NCI-H2196 (cell line): ENCODE measurements at regions not wholly inside any gene's neighbourhood (a gene's known extent, or its start where the extent isn't known, plus 50 kb on each side); places are given as distances from the start of the nearest gene placed in this dataset.
"Not testable (repeated sequence)": the region's sequence is repeated elsewhere in the genome, so short reads cannot be mapped to it uniquely, and the experiment has no call there.

Experiments
- DNase-seq: peaks from one replicate; lab custom pipeline; 2025; ENCODE audit not compliant: unreplicated experiment; lab: John Stamatoyannopoulos, UW

DNA sequence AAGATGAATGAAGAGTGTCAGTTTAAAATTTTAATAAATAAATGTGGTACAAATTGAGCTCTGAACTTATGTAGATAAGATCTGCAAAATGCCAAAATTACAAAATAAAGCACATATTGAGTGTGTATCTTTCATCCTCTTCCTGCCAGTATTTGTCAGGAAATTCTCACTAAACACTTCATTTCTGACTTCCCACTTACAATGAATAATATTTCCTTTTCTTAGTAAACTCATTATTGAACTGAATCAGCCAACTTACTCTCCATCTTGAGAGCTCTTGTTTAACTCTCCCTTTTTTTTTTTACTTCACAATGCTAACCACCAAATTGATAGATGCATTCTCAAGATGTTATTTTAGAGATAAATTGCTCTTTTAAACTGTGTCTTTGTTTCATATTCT is 1230.2 kb downstream of the JRKL start:
- DNase-seq, result no peak

DNA sequence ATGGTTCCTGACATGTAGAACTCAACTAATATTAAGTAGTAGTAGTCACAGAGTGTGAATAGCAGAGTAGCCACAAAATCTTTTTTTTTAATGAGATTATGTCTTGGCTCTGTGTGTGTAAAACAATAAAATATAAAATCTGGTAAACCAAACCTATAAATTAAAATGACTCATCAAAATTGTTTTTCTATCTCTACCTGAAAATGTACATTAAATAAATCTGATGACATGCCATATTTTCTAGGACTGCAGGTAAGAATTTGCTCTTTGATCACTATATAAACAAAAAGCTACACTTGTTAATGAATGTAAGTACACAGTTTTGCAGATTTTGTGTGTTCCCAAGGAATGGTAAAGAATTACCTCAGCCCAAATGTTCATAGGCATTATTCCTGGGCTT is 1231.5 kb downstream of the JRKL start:
- no peak for DNase-seq

- DNase-seq, result no peak
Observed at GRCh38 chr11:97622795-97623194, 1233.0 kb downstream of the JRKL start.

DNA sequence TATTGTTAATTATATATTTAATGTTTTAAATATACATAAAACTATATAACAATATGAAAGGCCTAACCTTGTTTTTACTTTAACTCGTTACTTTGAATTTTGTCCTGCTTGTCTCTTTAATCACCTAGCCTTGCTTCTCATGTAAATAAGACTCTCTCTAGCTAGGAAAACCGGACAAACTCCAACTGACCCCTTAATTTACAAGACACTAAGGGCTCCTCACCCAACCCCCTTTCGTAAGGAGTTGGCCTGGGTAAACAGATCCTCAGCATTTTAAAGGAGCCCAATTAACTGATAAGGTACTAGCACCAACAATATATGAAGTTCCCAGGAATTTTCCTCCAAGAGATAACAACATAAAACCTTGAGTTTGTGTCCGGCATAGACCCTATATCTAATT is 1246.9 kb downstream of the JRKL start:
- DNase-seq, result not testable (repeated sequence)

- no peak for DNase-seq
Observed at GRCh38 chr11:97637701-97638100, 1247.9 kb downstream of the JRKL start.

DNA sequence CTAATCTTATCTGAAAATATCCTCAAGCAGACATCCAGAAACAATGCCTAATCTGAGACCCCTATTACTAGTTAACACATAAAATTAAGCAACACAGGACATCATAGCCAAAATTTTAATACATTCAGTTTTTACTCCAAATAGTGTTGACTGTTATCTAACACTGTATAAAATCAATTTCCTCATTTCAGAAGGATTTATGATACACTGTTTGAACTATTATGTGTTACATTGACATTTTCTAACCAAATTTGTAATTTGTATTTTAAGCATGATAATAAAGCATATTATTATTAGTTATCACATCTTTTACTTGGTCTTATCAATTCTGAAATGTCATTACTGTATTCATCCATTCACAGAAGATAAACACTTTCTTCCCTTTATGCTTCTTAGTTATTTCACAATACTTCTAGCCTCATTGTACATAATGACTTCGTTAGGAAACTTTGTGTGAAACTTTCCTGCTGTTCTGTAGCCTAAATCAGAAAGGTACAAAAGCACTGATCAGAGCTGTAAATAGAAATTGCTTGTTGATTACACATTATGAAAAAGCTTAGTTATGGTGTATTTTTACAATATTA is 1248.9 kb downstream of the JRKL start:
- no peak for DNase-seq

GRCh38 chr11:97641988-97642387 is 1252.2 kb downstream of the JRKL start:
- DNase-seq, result no peak

- no peak for DNase-seq
Observed at GRCh38 chr11:97645736-97646135, 1255.9 kb downstream of the JRKL start.

- DNase-seq, result no peak
Observed at GRCh38 chr11:97656356-97656755, 1266.5 kb downstream of the JRKL start.

- no peak for DNase-seq
Observed at GRCh38 chr11:97657852-97658251, 1268.0 kb downstream of the JRKL start.

- DNase-seq, result no peak
Observed at GRCh38 chr11:97667057-97667456, 1277.2 kb downstream of the JRKL start.

- DNase-seq, result no peak
Observed at GRCh38 chr11:97683733-97684132, 1293.9 kb downstream of the JRKL start.

DNA sequence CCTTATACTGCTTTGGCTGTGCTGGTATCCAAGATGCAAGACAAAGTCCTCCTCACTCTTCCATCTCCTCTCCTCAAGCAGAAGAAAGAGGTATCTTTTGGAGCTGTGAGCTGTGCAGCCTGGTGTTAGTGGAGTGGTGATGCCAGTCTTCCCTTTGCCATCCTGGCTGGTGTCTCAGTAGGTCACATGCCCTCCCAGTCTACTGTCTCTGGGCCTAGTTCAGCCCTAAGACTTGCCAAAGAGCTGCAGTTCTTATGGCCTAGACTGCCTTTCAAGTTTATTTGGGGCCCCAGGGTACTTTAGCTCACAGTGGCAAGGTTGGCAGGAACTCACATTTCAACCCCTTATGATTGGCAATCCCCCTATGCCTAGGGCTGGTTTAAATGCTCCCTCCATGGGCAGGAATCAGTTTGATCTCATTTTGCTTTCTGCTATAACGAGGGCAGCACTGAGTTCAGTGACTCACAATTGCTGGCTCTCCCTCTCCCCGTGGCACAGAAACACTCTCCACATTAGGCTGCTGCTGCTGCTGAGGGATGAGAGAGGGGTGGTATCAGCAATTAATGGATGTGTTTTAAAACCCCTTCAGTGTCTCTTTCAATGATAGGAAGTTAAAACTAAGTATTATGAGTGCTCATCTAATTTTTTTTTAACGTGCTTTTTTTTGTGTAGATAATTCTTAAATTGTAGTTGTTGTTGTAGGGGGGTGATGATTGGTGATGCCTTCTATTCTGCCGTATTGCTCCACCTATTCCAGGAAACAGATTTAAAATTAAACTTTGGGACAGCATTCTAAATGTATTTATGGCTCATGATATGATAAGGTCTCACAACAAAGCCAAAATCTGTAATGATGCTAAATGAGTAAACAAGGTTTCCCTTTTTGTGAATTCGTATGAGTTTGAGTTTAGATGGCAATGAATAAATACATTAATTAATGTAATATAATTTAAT is 1295.0 kb downstream of the JRKL start:
- no peak for DNase-seq

DNA sequence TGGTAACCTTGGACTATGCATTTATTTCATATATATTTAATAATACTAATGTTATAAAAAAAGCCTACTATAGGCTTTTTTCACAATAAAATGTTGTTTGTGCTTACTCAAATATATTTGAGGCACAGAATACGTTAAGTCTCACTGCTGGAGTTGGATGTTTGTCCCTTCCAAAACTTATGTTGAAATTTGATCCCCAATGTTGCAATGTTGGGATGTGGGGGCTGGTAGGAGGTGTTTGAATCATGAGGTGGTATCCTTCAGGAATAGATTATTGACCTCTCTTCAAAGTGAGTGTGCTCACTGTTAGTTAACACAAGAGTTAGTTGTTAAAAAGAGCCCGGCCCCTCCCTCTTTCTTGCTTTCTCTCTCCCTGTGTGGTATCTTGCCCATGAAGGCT is 1295.9 kb downstream of the JRKL start:
- DNase-seq, result no peak

GRCh38 chr11:97687111-97687510 is 1297.3 kb downstream of the JRKL start:
- DNase-seq, result no peak

DNA sequence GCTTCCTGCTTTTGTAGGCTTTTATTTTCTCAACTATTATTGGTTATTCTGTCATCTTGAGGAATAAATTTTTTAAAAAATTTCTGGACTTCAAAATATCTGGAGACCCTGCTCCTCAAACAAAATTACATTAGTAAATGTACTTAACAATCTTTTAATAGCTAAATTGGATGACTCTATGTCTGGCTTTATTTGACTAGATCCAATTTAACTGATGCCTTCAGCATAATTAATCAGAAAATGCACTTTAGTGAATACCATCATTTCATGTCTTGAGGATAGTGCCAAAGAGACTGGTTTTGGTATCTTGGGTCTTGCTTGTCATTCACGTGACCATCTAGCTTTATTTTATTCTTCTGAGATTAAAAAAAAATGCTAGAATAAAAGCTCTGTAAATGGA is 1301.2 kb downstream of the JRKL start:
- no peak for DNase-seq

DNA sequence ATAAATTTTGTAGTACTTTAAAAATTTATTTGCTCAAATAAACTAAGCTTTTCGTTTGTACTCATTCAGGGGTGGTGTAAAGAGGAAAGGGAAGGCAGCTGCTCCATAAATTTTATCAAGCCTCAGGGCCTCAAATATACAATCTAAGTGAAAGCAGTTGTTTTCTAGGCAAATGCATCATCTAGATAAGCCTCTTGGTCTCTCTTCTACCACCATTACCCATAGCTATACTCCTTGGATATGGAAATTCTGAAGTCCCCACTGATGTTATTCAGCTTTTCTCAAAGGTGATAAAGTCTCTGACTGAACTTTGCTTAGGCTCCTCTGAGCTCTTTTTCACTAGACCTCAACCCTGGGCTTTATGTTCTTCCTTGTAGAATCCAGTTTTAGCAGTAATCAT is 1313.1 kb downstream of the JRKL start:
- DNase-seq, result no peak

GRCh38 chr11:97703851-97704250 is 1314.0 kb downstream of the JRKL start:
- DNase-seq, result no peak

DNA sequence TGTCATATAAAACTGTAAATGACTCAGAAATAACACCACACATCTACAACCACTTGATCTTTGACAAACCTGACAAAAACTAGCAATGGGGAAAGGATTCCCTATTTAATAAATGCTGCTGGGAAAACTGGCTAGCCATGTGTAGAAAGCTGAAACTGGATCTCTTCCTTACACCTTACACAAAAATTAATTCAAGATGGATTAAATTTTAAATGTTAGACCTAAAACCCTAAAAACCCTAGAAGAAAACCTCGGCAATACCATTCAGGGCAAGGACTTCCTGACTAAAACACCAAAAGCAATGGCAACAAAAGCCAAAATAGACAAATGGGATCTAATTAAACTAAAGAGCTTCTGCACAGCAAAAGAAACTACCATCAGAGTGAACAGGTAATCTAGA is 1315.3 kb upstream of the CNTN5 start:
- peak; percentile 76 for DNase-seq

DNA sequence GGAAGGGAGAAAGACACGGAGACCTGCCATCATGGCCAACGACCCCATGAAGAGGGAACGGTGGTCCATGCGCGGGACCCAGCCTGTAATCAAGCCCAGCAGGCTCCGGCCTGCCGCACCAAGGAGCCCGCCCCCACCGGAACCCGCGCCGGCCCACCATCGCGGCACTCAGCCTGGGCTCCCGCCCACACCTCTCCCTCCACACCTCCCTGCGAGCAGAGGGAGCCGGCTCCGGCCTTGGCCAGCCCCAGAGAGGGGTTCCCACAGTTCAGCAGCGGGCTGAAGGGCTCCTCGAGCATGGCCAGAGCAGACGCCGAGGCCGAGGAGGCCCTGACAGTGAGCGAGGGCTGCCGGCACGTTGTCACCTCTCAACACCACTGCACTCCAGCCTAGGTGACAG is 1302.8 kb upstream of the CNTN5 start:
- DNase-seq, result no peak

DNA sequence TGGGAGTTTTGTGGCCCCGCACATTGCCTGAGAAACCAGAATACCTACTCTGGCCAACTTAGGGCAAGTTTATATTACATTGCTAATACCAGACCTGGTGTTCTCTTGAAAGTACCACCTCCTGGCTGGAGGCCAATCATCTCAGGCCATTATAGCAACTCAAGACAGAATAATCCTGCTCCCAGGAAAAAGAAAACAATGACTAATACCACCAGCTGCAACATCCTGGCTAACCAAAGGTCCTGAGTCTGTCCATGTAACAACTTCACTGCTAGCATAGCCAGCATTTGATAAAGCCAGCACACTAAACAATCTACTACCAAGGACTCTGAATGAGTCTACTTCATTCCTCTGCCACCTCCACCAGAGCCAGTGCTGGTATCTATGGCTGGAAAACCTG is 1298.7 kb upstream of the CNTN5 start:
- peak; percentile 10 for DNase-seq

- no peak for DNase-seq
Observed at GRCh38 chr11:97722721-97723120, 1298.0 kb upstream of the CNTN5 start.
